Central memory CD8-positive, alpha-beta T cell (primary cell): ENCODE measurements at regions not wholly inside any gene's neighbourhood (a gene's known extent, or its start where the extent isn't known, plus 50 kb on each side); places are given as distances from the start of the nearest gene placed in this dataset.
"Not testable (repeated sequence)": the region's sequence is repeated elsewhere in the genome, so short reads cannot be mapped to it uniquely, and the experiment has no call there.

ENCODE experiments used
- ATAC-seq: fragments of 150-1000 bp; cut with Tn5 transposase; replicated peaks from 2 replicates; pipeline ENCODE4 v1.10.0; 2022; ENCODE audit warnings: mild to moderate bottlenecking, moderate FRiP score, moderate number of reproducible peaks; ENCODE audit not compliant: poor library complexity, severe bottlenecking; ENCODE audit errors: extremely low read depth
- DNase-seq, 2 donors: peaks; one replicate each; pipeline ENCODE4 v3.0.0; 2021; ENCODE audit warnings: low spot score in 2 of 2
- H3K27ac Mint-ChIP-seq: one replicate; pipeline ENCODE4 v1.8.0; 2022; ENCODE audit warnings: low read depth, mild to moderate bottlenecking, moderate library complexity, mixed read lengths
- H3K27me3 Mint-ChIP-seq: one replicate; pipeline ENCODE4 v1.8.0; 2022; ENCODE audit warnings: mixed read lengths
- H3K36me3 Mint-ChIP-seq: one replicate; pipeline ENCODE4 v1.8.0; 2022; ENCODE audit warnings: mild to moderate bottlenecking, moderate library complexity, mixed read lengths; ENCODE audit not compliant: insufficient read depth
- H3K4me1 Mint-ChIP-seq: one replicate; pipeline ENCODE4 v1.8.0; 2022; ENCODE audit warnings: mixed read lengths
- H3K4me3 Mint-ChIP-seq: one replicate; pipeline ENCODE4 v1.8.0; 2022; ENCODE audit warnings: mild to moderate bottlenecking, moderate library complexity, mixed read lengths
- H3K9me3 Mint-ChIP-seq: one replicate; pipeline ENCODE4 v1.8.0; 2022; ENCODE audit warnings: mixed read lengths

DNA sequence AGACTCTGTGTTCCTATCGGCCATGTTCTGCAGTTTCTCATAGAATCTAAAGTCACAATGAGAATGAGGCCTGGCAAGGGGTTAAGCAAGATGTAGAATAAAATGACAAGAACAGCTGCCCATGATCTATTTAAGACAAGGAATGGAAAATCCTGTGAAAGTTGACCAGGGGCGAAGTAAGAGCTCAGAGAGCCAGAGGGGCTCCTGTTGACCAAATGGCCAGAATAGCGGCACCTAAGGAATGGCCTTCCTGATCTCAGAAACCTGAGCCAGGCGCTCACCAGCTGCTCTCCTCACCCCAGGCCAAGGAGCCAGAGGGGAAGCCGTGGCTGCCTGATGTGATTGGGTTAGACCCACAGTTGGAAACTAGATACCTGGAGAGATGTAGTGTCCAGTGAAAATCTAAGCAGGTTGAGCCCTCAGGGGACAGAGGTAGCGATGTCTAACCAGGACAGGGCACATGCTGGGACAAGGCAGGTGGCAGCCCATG, 106.1 kb upstream of the NDN start:
- peaks cover 27% of the 10 kb centered on the region for H3K9me3 Mint-ChIP-seq
- H3K27ac Mint-ChIP-seq: no peak overlapping the region
- DNase-seq: no peak
- H3K27me3 Mint-ChIP-seq: no peaks in the 10 kb centered on the region
- no peaks in the 10 kb centered on the region for H3K4me1 Mint-ChIP-seq
- no peak for ATAC-seq
- no peak overlapping the region for H3K4me3 Mint-ChIP-seq
- no peaks in the 10 kb centered on the region for H3K36me3 Mint-ChIP-seq

DNA sequence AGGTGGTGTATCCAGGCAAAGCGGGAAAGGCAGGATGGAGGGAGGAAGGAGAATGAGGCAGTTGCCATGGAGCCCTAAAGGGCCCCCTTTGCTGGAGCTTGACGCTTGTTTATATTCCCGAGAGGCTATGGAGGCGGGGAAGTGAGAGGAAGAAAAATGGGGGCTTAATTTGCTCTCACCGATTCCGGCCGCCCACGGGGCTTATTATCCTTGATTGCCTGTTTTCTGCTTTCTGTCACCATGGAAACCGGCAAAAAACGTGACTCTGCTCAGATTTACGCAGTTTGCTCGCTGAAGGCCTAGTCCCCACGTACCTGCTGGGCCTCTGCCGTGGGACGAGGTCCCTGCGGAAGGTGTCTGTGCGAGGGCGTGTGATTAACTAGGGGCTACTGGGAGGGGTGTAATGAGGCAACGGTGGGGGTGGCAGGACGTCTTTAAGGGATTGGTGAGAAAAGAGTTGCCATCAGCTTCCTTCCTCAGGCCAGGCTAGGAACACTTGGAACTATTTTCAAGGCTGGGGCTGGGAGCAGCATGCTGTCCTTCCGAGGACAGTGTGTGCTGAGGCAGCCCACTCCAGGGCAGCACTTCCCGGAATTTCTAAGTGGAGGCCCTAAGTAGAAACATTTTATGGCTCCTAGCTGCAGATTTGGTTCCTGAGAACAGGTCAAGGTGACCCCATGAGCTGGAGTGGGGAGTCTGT, 110.8 kb upstream of the NDN start:
- Mint-ChIP-seq H3K27me3 (no peaks in the 10 kb centered on the region), H3K27ac (no peak overlapping the region), H3K9me3 (peaks cover 30% of the 10 kb centered on the region), H3K4me1 (no peaks in the 10 kb centered on the region), H3K4me3 (no peak overlapping the region), H3K36me3 (no peaks in the 10 kb centered on the region)
- DNase-seq: no peak
- no peak for ATAC-seq

DNA sequence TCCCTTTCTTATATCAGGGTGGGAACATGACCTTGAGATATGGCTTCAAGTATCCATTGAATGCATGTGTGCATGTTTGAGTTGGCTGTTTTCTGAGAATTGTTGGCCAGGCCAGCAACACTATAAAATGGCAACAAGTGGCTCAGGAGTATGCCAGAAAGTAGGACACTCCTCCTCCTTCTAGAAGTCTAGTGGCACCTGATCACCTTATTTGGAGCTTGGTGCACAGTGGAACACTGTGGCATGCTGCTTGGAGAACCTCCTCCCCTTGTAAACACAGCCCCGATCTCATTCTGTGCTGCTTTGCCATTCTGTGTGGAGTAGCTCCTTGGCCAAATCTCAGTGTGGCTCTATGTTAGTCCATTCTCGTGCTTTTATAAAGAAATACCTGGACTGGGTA, 114.8 kb upstream of the NDN start:
- Mint-ChIP-seq H3K4me3 (no peak overlapping the region), H3K27ac (no peak overlapping the region), H3K4me1 (no peaks in the 10 kb centered on the region), H3K27me3 (no peaks in the 10 kb centered on the region), H3K36me3 (no peaks in the 10 kb centered on the region), H3K9me3 (peaks cover 26% of the 10 kb centered on the region)
- DNase-seq (no peak), ATAC-seq (no peak)

DNA sequence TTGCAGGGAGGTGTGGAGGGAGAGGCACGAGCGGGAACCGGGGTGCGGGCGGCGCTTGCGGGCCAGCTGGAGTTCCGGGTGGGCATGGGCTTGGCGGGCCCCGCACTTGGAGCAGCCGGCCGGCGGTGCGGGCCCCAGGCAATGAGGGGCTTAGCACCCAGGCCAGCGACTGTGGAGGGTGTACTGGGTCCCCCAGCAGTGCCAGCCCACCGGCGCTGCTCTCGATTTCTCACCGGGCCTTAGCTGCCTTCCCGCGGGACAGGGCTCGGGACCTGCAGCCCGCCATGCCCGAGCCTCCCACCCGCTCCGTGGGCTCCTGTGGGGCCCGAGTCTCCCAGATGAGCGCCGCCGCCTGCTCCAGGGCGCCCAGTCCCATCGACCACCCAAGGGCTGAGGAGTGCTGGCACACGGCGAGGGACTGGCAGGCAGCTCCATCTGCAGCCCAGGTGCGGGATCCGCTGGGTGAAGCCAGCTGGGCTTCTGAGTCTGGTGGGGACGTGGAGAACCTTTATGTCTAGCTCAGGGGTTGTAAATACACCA, 115.9 kb upstream of the NDN start:
- ATAC-seq, H3K4me3 Mint-ChIP-seq, DNase-seq, H3K27ac Mint-ChIP-seq, H3K36me3 Mint-ChIP-seq, H3K27me3 Mint-ChIP-seq, H3K4me1 Mint-ChIP-seq: not testable (repeated sequence)
- peaks cover 25% of the 10 kb centered on the region for H3K9me3 Mint-ChIP-seq

DNA sequence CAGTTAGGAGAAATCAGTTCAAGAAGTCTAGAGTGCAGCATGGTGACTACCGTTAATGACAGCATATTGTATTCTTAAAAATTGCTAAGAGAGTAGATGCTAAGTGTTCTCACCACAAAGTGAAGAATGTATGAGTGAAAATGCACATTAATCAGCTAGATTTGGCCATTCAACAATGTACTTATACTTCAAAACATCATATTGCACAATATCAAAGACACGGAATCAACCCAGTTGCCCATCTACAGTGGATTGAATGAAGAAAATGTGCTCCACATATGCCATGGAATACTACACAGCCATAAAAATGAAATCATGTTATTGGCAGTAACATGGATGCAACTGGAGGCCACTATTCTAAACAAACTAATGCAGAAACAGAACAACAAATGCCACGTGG, 119.9 kb upstream of the NDN start:
- Mint-ChIP-seq H3K36me3 (no peaks in the 10 kb centered on the region), H3K4me1 (no peaks in the 10 kb centered on the region), H3K4me3 (no peak overlapping the region), H3K27me3 (no peaks in the 10 kb centered on the region), H3K9me3 (peaks cover 22% of the 10 kb centered on the region), H3K27ac (no peak overlapping the region)
- DNase-seq: no peak
- ATAC-seq: no peak

DNA sequence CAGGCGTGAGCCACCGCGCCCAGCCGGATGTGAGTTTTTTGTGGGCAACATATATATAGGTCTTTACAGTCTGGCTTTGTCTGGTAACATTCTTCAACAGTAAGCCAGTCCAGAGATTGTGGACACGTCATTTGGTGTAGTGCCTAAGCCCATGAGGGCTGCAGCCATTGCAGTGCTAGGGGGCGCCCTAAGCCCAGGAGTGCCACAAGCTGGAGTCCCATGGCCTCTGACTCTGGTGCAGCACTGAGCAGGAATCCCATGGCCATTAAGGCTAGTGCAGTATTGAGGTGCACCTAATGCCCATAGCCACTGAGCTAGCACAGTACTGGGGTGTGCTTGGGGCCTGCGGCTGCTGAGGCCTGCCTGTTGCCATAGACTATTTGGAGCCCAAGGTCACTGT, 136.4 kb upstream of the NDN start:
- peaks cover 14% of the 10 kb centered on the region for H3K9me3 Mint-ChIP-seq
- H3K27me3 Mint-ChIP-seq: no peaks in the 10 kb centered on the region
- no peaks in the 10 kb centered on the region for H3K36me3 Mint-ChIP-seq
- H3K4me3 Mint-ChIP-seq: no peak overlapping the region
- DNase-seq (no peak), ATAC-seq (no peak)
- no peaks in the 10 kb centered on the region for H3K4me1 Mint-ChIP-seq
- no peak overlapping the region for H3K27ac Mint-ChIP-seq

DNA sequence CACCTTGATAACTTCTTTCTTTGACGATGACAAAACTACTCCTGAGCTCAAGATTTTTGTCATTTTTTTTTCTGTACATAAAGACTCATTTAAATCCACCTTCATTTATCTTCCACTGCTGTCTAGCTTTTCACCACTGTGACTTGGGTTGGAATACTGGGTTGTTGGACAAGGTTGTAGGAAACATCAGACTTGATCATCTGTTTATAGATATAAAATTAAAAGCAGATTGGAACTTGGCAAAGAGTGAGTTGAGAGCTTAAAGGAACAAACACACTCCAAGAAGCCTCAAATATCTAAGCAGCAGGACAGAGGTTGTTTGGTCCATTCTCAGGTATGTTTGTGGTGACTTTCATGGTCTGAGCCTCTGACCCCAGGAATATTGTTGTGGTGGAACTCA, 141.7 kb upstream of the NDN start:
- Mint-ChIP-seq H3K36me3 (no peaks in the 10 kb centered on the region), H3K27ac (no peak overlapping the region), H3K4me1 (no peaks in the 10 kb centered on the region), H3K9me3 (peaks cover 11% of the 10 kb centered on the region), H3K4me3 (no peak overlapping the region), H3K27me3 (no peaks in the 10 kb centered on the region)
- ATAC-seq (no peak), DNase-seq (no peak)

DNA sequence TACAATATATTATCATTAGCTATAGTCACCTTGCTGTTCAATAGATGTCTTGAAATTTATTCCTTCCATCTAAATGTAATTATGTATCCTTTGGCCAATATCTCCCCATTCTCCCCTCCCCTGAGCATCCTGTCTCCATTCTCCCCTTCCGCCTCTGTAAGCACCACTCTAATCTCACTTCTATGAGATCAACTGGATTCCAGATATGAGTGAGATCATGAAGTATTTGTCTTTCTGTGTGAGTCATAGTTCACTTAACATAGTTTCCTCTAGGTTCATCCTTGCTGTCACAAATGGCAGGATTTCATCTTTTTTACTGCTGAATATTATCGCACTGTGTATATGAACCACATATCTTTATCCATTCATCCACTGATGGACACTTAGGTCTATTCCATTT, 148.8 kb upstream of the NDN start:
- peaks cover 32% of the 10 kb centered on the region for H3K9me3 Mint-ChIP-seq
- H3K27ac Mint-ChIP-seq: no peak overlapping the region
- H3K4me1 Mint-ChIP-seq: no peaks in the 10 kb centered on the region
- H3K4me3 Mint-ChIP-seq: no peak overlapping the region
- ATAC-seq (no peak), DNase-seq (no peak)
- no peaks in the 10 kb centered on the region for H3K36me3 Mint-ChIP-seq
- no peaks in the 10 kb centered on the region for H3K27me3 Mint-ChIP-seq

DNA sequence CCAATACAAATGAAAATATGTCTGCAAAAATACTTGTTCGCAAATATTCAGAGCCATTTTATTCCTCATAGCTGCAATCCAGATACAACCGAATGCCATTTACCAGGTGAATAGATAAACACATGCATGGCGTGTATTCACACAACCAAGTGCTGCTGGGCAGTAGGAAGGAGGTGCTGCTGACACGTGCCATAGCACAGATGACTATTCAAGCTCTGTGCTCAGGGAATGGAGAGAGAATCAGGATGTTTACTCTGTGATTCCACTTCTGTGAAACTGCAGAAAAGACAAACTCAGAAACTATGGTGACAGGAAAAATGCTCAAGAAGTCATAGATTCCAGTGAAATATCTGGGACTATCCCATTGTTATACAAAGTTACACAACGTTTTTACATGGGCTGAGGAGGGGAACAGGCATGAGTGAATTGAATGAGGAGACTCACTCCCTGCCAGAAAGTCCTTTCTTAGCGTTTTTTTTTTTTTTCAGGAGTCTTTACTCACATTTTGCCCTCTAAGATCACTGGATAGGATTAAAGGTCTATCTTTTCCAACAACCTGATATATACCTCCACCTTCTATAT, 152.9 kb upstream of the NDN start:
- H3K4me1 Mint-ChIP-seq: no peaks in the 10 kb centered on the region
- no peaks in the 10 kb centered on the region for H3K27me3 Mint-ChIP-seq
- no peak overlapping the region for H3K27ac Mint-ChIP-seq
- H3K36me3 Mint-ChIP-seq: no peaks in the 10 kb centered on the region
- H3K9me3 Mint-ChIP-seq: peaks cover 21% of the 10 kb centered on the region
- H3K4me3 Mint-ChIP-seq: no peak overlapping the region
- no peak for ATAC-seq
- DNase-seq: no peak

DNA sequence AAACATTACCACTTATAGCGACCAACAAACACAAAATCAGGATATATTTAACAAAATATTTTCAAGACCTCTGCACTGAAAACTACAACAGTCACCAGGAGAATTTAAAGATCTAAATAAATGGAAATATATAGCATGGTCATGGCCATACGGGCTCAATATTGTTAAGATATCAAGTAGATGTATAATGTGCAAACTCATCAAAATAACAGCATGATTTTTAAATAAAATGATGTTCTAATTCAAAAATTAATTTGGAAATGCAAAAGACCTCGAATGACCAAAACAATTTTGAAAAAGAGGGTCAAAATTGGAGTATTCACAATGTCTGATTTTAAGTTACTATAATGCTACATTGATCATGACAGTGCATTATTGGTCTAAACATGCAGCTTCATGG, 159.1 kb upstream of the NDN start:
- H3K27me3 Mint-ChIP-seq: no peaks in the 10 kb centered on the region
- H3K36me3 Mint-ChIP-seq: no peaks in the 10 kb centered on the region
- H3K9me3 Mint-ChIP-seq: no peaks in the 10 kb centered on the region
- H3K27ac Mint-ChIP-seq: no peak overlapping the region
- H3K4me1 Mint-ChIP-seq: no peaks in the 10 kb centered on the region
- DNase-seq (no peak), ATAC-seq (no peak)
- no peak overlapping the region for H3K4me3 Mint-ChIP-seq

DNA sequence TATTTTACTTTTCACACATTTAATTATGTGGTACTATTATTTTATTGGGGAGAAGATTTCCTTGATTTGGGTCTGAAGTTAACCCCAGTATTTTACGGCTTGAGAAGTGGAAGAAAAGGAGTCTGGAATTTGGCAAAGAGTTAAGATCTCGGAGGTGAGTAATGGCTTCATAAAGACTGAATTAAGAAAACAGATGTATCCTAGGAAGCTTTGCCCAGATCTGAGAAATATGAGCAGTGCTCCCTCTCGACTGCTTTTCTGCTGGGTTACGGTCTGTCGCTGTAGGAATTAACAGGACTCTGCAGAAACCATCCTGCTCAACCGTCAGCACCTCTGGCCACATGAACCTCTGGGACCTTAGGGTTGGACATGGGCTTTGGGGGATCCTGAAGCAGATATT, 163.6 kb upstream of the NDN start:
- DNase-seq: no peak
- Mint-ChIP-seq H3K27ac (no peak overlapping the region), H3K9me3 (no peaks in the 10 kb centered on the region), H3K4me1 (no peaks in the 10 kb centered on the region), H3K36me3 (no peaks in the 10 kb centered on the region), H3K4me3 (no peak overlapping the region), H3K27me3 (no peaks in the 10 kb centered on the region)
- no peak for ATAC-seq

DNA sequence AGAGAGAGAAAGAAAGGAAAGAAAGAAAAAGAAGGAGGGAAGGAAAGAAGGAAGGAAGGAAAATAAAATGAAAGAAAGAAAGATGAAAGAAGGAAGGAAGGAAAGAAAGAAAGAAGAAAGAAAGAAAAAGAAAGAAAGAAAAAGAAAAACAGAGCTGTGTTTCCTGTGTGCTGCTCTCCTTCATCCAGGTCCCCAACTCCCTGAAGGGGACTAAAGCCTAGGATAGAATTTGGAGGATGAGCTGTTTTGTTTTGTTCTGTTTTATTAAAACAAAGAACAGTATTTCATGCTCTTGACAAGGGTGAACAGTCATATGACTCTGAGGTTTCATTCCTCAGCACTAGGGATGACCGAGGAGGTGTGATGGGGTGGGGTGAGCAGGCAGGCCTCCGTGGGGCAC, 164.8 kb upstream of the NDN start:
- Mint-ChIP-seq H3K4me3 (no peak overlapping the region), H3K9me3 (no peaks in the 10 kb centered on the region), H3K27ac (no peak overlapping the region), H3K4me1 (no peaks in the 10 kb centered on the region), H3K36me3 (peaks cover 2% of the 10 kb centered on the region), H3K27me3 (no peaks in the 10 kb centered on the region)
- ATAC-seq (no peak), DNase-seq (no peak)

DNA sequence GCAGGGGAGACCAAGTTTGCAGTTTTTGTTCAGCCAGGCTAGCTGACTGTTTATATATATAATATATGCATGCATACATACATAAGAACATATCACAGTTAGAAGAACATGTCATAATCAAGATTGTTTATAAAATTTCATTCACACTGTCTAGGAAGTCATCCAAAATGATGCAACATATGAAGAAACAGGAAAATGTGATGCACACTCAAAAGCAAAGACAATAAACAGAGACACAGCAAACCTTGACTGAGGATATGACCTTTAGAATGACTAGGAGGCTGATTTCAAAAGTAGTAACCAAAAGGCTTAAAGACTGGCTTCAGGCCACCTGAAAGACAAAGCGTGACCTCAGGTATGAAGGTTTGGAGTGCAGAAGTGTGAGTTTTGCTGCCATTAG, 166.2 kb upstream of the NDN start:
- no peak for ATAC-seq
- H3K9me3 Mint-ChIP-seq: no peaks in the 10 kb centered on the region
- DNase-seq: no peak
- H3K36me3 Mint-ChIP-seq: peaks cover 2% of the 10 kb centered on the region
- no peak overlapping the region for H3K4me3 Mint-ChIP-seq
- no peak overlapping the region for H3K27ac Mint-ChIP-seq
- no peaks in the 10 kb centered on the region for H3K27me3 Mint-ChIP-seq
- no peaks in the 10 kb centered on the region for H3K4me1 Mint-ChIP-seq
